HFF-Myc (cell line): ENCODE measurements at regions not wholly inside any gene's neighbourhood (a gene's known extent, or its start where the extent isn't known, plus 50 kb on each side); places are given as distances from the start of the nearest gene placed in this dataset.

Experiments used
- DNase-seq: peaks from one replicate; pipeline ENCODE4 v3.0.0-alpha.2; 2011; ENCODE audit warnings: low read depth; ENCODE audit errors: extremely low read depth
- H3K4me3 ChIP-seq: replicated peaks from 2 replicates; pipeline ENCODE4 v1.5.1; 2011; ENCODE audit warnings: low read depth, mild to moderate bottlenecking, control low read depth, low read length
- TF ChIP-seq, protein P1 (sequence below): IDR thresholded peaks from 2 replicates; pipeline ENCODE4 v1.5.1; 2012; ENCODE audit warnings: mild to moderate bottlenecking, low read depth, low read length, control low read depth; ENCODE audit errors: missing control alignments

DNA sequence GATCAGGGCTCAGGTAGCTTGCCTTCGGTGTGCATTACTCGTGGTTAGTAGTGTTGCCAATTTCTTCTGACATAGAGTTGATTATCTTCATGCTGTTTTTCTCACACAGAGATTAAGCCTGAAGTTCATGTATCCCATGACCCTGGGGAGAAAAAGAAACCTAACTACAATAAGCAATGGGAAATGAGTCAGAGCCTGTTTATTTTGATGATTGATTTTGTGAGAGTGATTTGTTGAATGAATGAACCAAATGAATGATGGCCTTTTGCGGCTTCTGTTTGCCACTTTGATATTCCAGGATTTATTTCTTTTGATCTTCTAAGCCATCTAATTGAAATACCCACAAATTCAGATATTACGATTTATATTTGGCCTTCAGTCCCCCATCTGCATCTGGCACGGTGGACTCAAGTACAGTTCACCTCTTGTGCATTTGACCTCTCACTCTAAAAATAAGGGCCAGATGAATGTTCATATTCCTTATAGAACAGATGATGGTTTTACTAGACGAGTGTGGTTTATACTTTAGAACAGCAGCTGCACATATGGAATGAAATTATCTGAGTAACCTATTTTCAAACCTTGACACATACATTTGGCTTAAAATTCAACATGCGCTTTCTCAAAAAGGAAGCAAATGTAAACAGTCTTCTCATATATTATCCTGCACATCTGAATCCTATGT lies 110.7 kb downstream of the PLCE1 start:
- DNase-seq, result no peak
- TF ChIP-seq, protein P1, sequence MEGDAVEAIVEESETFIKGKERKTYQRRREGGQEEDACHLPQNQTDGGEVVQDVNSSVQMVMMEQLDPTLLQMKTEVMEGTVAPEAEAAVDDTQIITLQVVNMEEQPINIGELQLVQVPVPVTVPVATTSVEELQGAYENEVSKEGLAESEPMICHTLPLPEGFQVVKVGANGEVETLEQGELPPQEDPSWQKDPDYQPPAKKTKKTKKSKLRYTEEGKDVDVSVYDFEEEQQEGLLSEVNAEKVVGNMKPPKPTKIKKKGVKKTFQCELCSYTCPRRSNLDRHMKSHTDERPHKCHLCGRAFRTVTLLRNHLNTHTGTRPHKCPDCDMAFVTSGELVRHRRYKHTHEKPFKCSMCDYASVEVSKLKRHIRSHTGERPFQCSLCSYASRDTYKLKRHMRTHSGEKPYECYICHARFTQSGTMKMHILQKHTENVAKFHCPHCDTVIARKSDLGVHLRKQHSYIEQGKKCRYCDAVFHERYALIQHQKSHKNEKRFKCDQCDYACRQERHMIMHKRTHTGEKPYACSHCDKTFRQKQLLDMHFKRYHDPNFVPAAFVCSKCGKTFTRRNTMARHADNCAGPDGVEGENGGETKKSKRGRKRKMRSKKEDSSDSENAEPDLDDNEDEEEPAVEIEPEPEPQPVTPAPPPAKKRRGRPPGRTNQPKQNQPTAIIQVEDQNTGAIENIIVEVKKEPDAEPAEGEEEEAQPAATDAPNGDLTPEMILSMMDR, result no peak

DNA sequence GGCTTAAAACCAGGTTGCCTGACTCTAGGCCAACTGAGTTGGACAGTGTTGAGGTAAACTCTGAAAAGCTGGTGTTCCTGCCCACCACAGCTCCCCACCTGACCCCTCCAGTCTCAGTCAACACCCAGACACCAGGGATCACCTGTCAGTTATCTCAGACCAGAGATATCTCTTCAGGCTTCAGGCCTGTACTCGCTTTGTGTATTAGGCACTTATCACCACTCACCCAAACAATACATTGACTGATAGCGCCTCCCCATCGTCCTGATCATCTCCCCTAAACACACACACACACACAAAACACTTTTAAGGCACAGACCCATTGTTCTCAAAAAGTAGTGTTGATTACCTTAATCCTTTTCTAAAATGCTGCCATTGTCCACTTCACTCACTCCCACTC lies 111.5 kb downstream of the PLCE1 start:
- TF ChIP-seq, protein P1, result no peak
- DNase-seq, result no peak

More for the DNA sequence above, 110.7 kb downstream of the PLCE1 start:
- H3K4me3 ChIP-seq, result no peak overlapping the region

DNA sequence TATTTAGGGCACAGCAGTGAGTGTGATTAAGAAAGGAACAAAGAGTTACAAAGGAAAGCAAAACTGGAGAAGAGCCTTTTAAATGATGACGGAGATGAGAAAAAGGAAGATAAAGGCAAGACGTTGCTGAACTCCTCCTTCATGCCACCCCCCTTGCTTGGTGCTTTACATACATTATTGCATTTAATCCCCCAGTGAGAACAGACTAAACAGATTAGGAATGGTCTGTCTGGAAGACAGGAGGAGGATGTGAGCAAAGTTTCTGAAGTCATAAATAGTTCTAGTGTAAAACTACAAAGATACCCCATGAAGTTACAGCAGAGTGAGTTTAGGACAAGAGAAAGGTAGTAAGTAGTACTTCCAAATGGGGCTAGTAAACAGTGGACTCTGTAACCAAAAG lies 113.5 kb downstream of the PLCE1 start:
- TF ChIP-seq, protein P1, result no peak
- no peak overlapping the region for H3K4me3 ChIP-seq
- DNase-seq, result no peak

More for the DNA sequence above, 111.5 kb downstream of the PLCE1 start:
- H3K4me3 ChIP-seq, result no peak overlapping the region

DNA sequence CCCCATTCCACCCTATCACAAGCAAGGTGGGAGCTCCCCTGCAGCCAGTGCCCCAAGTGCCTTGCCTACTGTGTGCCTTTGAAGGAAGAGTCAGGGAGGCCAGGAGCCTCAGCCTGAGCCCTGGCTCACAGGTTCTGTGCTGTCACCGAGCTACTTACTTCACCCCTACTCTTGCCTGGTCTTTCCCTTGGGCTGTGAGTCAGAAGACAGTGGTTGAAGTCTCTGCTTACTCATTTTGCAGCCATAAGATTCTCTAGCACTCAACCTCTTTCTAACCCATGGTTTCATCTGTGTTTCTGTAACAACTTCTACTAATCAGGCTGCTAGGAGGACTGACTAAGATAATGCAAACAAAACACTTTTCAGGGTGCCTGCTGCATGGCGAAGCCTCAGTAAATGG lies 114.5 kb downstream of the PLCE1 start:
- TF ChIP-seq, protein P1, result no peak
- DNase-seq, result no peak
- H3K4me3 ChIP-seq, result no peak overlapping the region

DNA sequence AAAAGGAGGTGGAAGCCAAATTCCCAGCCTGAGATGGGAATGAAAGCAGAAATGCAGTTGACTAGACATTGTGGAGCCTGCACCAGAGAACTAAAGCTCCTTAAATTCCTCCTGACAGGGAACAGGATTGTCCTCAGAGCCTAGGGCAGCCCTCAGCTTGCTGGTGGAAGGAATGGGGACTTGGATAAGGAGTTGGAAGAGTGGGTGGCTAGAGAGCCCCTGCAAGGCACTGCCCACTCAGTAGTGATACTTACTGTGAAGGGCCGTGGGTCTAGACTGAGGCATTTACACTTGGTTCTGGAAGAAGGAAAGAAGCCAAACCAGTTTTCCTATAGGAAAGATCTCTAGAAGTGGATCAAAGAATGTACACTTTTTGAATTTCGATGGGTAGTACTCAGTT lies 117.6 kb downstream of the PLCE1 start:
- TF ChIP-seq, protein P1, result no peak
- DNase-seq, result no peak
- H3K4me3 ChIP-seq, result no peak overlapping the region

DNA sequence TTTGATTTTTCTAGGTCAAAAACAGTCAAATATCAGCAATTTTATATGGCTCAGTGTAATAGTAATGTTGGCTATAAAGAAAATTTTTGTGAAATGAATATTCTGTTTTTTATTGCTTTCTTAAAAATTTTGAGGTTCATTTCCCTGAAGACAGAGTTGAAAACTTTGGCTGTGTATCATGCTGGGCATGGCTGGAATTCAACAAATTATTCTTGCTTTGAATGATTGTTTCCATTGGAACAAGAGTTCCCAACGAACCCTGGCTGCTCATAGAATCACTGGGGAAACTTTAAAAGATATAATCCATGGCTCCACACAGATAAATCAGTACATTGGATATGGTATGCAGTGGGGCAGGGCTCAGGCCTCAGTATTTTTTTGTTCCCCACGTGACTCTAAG lies 118.6 kb downstream of the PLCE1 start:
- no peak for DNase-seq
- H3K4me3 ChIP-seq, result no peak overlapping the region
- TF ChIP-seq, protein P1, result no peak

DNA sequence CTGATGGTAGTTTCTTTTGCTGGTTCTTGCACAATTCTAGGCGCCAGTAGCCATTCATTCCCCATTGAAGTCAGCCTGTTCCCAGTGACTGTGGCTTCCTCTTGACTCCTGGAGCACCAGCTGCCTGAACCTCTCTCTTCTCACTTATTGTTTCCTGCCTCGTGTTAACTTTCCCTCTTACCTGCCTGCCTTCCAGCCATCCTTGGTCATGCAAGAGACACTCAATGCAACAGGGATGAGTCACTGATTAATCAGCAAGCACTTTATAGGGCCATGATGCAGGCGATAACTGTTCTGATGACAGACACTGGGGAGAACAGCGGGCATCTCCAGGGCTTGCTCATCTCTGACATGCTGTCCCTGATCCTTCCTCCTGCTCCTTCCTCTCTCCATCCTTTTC lies 122.0 kb downstream of the PLCE1 start:
- no peak for DNase-seq
- TF ChIP-seq, protein P1, result no peak
- no peak overlapping the region for H3K4me3 ChIP-seq
